HCEC 1CT (cell line): ENCODE measurements at regions not wholly inside any gene's neighbourhood (a gene's known extent, or its start where the extent isn't known, plus 50 kb on each side); places are given as distances from the start of the nearest gene placed in this dataset.
A peak's percentile ranks its signal among the peaks of the same experiment; 100 is the strongest.

Source experiments
- DNase-seq: peaks from one replicate; pipeline ENCODE4 v3.0.0-alpha.2; 2017

GRCh38 chr15:62968699-62969098, 73.8 kb upstream of the TPM1 start:
- no peak for DNase-seq

GRCh38 chr15:62969442-62970089, 73.0 kb upstream of the TPM1 start:
- DNase-seq: no peak

GRCh38 chr15:62972814-62973213, 69.7 kb upstream of the TPM1 start:
- DNase-seq: peak; percentile 78

GRCh38 chr15:62975515-62975914, 67.0 kb upstream of the TPM1 start:
- no peak for DNase-seq

- DNase-seq: peak; percentile 62
These were observed 66.2 kb upstream of the TPM1 start for GRCh38 chr15:62976301-62976881.

- peak; percentile 20 for DNase-seq
These were observed 64.4 kb upstream of the TPM1 start for GRCh38 chr15:62977952-62978811.

GRCh38 chr15:62979252-62979651, 63.3 kb upstream of the TPM1 start:
- DNase-seq: peak; percentile 7

GRCh38 chr15:62981071-62981470, 61.5 kb upstream of the TPM1 start:
- DNase-seq: no peak

- DNase-seq: no peak
These were observed 58.6 kb upstream of the TPM1 start for GRCh38 chr15:62983956-62984355.

- no peak for DNase-seq
These were observed 56.8 kb upstream of the TPM1 start for GRCh38 chr15:62985768-62986167.

GRCh38 chr15:62986948-62987347, 55.6 kb upstream of the TPM1 start:
- no peak for DNase-seq

GRCh38 chr15:62988701-62989100, 53.8 kb upstream of the TPM1 start:
- DNase-seq: no peak

GRCh38 chr15:62989366-62990055, 53.0 kb upstream of the TPM1 start:
- no peak for DNase-seq

GRCh38 chr15:62991698-62992097, 50.8 kb upstream of the TPM1 start:
- DNase-seq: no peak

- DNase-seq: no peak
These were observed 50.2 kb upstream of the TPM1 start for GRCh38 chr15:62992302-62992701.
